ENCODE measurements at regions not wholly inside any gene's neighbourhood (a gene's known extent, or its start where the extent isn't known, plus 50 kb on each side); places are given as distances from the start of the nearest gene placed in this dataset.

DNA sequence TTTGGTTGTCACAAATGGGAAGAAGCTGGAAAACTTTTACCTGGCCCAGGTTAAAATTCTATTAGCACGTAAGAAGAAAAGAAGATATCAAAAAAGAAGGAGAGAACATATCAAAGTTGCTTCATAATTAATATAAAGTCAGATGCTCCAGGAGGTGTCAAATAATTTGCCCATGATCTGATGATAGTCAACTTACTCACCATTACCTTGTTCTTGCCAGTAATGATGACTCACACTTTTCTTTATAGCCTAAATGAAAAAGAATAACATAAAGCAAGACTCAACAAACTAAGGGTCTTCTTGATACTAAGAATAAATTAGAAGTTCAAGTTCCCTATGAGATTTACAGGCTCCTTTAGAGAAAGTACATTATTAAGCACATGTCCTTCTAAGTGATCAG is 580.4 kb downstream of the TTLL7 start:
- TF ChIP-seq, protein P1, sequence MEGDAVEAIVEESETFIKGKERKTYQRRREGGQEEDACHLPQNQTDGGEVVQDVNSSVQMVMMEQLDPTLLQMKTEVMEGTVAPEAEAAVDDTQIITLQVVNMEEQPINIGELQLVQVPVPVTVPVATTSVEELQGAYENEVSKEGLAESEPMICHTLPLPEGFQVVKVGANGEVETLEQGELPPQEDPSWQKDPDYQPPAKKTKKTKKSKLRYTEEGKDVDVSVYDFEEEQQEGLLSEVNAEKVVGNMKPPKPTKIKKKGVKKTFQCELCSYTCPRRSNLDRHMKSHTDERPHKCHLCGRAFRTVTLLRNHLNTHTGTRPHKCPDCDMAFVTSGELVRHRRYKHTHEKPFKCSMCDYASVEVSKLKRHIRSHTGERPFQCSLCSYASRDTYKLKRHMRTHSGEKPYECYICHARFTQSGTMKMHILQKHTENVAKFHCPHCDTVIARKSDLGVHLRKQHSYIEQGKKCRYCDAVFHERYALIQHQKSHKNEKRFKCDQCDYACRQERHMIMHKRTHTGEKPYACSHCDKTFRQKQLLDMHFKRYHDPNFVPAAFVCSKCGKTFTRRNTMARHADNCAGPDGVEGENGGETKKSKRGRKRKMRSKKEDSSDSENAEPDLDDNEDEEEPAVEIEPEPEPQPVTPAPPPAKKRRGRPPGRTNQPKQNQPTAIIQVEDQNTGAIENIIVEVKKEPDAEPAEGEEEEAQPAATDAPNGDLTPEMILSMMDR (IDR thresholded peaks at IDR 0.05): no peak
- no peak for TF ChIP-seq EP300 (IDR thresholded peaks at IDR 0.05; ENCODE audit: low read depth)
- no peak for TF ChIP-seq POLR2AphosphoS5 (IDR thresholded peaks at IDR 0.05)
